ENCODE measurements at regions not wholly inside any gene's neighbourhood (a gene's known extent, or its start where the extent isn't known, plus 50 kb on each side); places are given as distances from the start of the nearest gene placed in this dataset.
"Not testable (repeated sequence)": the region's sequence is repeated elsewhere in the genome, so short reads cannot be mapped to it uniquely, and the experiment has no call there.

DNA sequence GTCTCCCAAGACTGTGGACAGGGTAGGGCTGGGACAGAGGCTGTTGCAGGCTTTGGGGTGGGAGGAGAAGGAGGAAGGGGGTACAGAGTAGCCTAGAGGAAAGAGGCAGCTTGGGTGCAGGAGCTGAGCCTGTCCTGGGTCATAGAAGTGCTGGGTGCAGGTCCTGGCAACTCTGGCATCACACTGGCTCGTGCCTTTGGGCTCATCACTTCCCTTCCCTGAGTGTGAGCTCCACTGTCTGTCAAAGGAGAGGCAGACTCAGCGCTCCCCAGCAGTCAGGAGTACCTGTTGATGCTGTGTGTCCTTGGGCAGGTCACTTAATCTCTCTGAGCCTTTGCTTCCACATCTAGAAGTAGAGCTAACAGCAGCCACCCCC, 157.1 kb downstream of the PTPRU start:
- ATAC-seq (no peak), DNase-seq (ENCODE audit: low spot score) (peak; percentile 14)

DNA sequence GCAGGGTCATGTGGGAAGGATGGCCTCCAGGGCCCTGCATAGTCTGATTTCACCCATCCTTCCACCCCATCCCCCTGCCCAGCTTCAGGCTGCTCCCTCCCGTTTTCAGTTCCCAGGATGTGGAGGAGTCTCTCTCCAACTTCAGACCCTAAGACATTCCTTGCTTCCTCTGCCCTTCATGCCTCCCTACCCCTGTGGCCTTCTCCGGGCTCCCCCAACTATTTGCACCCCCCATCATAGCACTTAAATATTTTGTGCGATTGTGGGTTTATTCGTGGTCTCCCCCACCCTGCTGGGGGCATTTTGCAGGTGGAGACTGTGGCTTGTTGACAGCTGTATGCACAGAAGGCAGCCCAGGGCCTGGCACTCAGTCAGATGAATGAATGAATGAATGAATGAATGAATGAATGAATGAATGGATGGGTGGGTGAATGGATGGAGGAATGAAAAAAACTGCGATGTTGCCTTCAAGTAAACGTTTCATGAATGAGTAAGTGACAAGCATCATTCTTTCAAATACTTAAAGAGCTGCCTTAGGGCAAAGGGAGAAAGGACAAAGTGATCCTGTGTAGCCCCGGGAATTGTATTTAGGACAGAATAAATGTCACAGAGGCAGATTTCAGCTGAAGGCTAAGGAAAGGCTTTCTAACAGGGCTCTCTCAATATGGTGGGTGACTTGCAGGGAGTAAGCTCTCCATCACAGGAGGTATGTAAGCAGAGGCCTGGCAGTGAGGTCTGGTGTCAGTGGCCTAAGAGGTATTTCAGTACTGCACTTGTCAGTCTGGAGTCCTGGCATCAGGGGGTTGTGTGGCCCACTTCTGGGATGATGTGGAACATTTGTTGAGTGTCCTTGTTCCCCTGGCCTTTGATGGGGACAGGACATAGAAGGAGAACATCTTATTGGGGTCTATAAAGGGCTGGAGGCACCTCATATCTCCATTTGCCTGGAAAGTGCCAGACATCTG, 156.4 kb downstream of the PTPRU start:
- ATAC-seq (no peak), DNase-seq (ENCODE audit: low spot score) (peak; percentile 18)

DNA sequence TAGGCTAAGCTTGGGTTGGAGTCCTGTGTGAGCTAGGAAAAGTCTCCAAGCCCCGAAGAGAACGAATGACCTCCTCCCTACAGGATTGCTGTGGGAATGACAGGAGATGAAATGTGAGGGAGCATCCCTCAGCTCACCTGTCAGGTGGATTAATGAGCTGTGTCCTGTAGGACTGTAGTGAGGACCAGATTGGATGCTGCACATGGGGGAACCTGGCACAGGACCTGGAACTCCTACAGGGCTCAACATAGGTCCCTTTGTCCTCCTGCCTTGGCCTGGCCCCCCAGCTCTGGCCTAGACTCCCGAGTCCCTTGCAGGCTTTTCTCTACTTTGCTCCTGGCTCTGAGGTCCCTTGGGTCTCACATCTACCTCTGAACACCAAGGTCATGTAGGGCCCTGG, 155.7 kb downstream of the PTPRU start:
- no peak for ATAC-seq
- peak; percentile 16 for DNase-seq (ENCODE audit: low spot score)

DNA sequence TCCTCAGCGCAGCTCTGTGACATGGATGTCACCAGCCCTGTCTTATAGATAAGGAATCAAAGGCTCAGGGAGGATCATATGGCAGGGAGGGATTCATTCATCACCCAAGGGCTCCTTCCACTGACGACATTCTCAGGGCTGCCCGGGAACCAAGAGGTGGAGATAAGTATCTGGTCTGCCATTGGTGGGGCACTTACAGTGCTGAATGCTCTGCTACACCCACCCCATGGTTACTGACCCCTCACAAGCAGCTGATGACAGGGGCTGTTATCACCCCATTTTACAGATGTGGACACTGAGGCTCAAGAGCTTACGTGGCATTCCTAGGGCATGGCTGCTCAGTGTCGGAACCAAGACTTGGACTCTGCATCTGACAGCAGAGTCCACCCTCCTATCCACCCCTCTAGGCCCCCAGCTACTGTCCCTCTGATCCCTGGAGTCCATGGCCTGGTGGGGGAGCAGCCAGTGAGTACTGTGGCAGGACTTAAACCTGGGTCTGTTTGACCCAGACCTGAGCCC, 155.1 kb downstream of the PTPRU start:
- peak; percentile 11 for DNase-seq (ENCODE audit: low spot score)

DNA sequence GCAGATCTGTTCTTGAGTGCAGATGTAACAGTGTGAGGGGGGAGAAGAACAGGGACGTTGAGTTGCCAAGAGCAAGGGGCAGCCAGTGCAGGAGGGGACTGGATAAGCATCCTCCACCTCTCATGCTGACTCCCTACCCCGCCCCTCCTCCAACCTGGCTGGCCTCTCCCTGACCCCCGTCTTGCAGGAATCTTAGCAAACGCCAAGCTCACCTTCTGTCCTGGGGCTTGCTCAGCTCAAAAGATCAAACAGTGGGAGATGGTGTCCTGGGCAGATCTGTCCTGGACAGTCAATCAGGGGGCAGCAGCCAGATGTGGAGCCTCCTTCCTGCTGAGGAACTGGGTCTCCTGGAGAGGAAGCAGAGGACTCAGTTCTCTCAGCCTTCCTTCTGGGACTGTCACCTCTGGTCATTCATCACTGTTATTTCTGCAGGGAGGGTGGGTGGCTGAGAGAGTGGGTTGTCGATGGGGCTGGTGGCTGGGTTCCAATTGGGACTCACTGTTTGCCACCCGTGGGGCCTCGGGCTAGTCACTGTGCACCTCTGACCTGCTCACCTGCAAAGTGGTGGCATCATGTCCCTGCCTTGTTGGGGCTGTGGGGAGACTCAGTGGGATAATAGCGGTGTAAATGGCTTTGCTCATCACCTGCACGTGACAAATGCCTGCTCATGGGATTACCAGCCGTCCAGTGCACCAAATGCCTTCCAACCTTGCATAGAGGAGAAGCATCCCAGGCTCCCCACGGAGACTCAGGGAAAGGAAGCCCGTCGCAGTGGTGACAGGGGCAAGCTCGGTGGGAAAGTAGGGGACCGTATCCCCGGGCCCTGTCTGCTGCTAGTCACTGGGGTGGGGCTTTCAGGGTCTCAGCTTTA, 154.4 kb downstream of the PTPRU start:
- DNase-seq (ENCODE audit: low spot score) (peak; percentile 35), ATAC-seq (no peak)

More for the DNA sequence above, 155.1 kb downstream of the PTPRU start:
- no peak for ATAC-seq

DNA sequence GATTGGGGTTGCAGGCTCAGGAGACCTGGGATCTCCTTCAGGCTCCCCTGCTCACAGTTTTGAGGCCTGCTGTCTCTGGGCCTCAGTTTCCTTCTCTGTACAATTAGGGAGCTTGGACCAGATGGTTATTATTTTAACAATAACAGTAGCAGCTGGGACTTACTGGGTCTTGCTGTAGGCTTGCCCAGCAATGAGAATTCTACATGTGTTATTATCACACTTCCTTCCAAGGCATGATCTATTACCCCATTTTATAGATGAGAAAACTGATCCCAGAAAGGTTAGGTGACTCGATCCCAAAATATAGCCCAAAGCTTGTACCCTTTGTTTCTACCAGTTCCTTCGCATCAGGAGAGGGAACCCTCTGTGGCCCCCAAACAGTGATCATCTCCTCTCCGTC, 153.8 kb downstream of the PTPRU start:
- DNase-seq (ENCODE audit: low spot score) (no peak), ATAC-seq (no peak)

DNA sequence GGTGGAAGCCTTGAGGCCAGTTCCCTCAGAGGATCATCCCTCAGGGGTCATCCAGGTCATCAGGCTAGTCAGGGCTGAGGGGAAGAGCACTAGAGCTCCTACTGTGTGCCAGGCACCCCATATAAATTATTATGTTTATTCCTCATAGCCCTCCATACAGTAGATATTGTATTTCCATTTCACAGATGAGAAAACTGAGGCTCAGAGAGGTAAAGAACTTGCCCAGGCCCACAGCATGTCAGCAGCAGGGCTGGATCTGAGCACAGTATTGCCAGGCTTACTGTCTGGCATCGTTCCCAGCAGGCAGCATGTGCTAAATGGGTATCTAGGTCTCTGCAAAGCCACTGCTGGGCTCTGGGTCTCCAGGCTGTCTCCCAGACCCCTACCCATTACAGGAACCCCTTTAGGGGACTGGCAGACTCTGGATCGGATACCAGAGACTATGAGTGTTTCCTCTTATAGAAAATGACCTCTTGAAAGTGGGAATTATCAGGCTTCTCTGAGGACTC, 153.3 kb downstream of the PTPRU start:
- DNase-seq (ENCODE audit: low spot score) (peak; percentile 31), ATAC-seq (no peak)

DNA sequence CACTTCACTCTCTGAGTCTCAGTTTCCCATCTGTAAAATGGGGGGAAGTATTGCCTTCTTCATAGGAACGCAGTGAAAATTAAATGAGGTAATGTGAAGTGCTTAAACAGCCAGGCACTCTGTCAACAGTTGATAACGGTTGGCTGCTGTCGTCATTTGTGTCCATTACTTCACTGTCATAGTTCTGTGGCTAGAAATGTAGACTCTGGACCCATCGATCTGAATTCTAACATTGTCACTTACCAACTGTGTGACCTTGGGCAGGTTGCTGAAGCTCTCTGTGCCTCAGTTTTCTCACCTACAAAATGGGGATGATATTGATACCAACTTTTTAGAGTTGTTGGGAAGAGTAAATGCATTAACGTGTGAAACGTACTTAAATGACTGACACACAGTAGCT, 152.6 kb downstream of the PTPRU start:
- DNase-seq (ENCODE audit: low spot score) (peak; percentile 4), ATAC-seq (no peak)

DNA sequence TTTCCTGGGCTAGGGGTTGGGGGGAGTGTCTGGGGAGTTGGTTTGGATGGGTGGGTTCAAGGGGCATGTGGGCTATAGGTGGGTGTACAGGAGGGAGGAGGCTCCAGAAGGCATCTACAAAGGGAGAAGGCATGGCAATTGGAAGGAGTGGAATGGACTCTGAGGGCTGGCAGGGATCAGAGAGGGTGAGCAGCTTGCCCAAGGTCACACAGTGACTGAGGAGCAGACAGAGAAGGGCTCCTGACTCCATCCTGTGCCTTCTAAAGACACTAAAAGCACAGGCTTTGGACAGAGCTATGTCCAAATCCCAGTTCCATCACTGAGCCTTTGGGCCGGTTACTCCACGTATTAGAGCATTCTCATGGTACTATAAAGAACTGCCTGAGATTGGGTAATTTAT, 151.8 kb downstream of the PTPRU start:
- peak; percentile 11 for DNase-seq (ENCODE audit: low spot score)
- no peak for ATAC-seq

DNA sequence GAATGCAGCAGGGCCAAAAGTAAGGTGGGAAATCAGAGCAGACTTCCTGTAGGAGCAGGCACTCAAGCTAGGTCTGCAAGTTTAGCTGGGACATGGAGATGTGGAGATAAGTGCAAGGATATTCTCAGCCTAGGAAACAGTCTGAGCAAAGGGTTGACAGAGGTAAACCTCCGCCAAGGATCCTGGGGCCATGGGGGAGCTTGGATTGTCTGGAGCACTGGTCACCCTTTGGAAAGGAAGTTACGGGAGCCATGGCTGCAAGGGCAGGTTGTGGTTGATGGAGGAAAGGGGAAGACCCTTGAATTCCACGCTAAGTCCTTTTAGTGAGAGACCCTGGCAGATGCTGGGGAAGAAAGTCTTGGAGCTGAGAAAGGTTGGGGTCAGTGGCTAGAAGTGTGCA, 150.9 kb downstream of the PTPRU start:
- DNase-seq (ENCODE audit: low spot score): peak; percentile 15
- ATAC-seq: no peak

DNA sequence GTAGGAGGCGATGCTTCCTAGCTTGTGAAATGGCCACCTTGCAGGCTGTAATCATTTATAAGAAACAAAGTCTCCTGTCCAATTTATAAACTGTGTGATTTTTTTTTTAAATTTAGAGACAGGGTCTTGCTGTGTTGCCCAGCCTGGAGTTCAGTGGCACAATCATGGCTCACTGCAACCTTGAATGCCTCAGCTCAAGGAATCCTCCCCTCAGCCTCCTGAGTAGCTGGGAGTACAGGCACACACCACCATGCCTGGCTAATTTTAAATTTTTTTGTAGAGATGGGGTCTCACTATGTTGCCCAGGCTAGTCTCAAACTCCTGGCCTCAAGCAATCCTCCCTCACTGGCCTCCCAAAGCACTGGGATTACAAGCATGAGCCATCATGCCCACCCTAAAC, 150.1 kb downstream of the PTPRU start:
- DNase-seq (ENCODE audit: low spot score); ATAC-seq: not testable (repeated sequence)

DNA sequence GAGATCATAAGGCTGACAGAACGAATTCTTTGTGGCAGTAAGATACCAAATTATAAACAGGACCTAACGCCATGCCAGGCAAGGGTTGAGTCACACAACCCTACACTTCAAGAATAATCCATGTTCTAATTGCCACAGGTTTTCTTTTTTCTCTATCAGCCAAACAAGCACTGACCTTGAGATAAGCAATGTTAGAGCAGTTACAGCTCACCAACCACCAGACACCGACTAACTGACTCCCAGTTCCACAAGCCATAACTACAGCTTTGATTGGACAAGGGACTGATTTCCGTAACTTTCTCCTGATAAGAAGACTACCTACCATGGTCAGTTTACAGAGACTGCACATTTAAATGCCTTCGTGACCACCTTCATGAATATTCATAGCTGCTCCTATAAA, 149.6 kb downstream of the PTPRU start:
- DNase-seq (ENCODE audit: low spot score) (no peak), ATAC-seq (no peak)

DNA sequence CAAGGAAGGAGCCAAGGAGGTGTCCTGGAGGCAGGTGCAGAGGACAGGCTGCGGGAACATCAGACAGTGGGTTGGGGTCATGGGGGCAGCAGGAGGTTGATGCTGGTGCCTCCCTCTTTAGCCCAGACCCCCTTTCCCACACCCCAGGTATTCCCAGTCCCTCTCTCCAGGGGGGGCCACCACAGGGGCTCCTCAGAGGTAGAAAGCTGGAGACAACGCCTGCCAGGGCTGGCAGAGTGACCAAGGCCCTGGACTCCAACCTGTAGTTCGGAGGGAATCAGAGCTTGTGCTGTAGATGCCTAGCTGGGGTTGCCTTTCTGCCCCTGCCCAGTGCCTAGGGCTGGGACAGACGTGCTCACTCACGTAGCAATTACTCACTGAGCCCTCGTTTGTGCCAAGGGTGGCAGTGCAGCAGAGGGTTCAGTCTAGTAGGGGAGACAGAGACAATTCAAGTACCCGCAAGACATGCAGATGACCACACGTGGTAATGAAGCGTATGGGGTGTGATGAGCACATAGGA, 148.2 kb downstream of the PTPRU start:
- ATAC-seq (no peak), DNase-seq (ENCODE audit: low spot score) (peak; percentile 24)

DNA sequence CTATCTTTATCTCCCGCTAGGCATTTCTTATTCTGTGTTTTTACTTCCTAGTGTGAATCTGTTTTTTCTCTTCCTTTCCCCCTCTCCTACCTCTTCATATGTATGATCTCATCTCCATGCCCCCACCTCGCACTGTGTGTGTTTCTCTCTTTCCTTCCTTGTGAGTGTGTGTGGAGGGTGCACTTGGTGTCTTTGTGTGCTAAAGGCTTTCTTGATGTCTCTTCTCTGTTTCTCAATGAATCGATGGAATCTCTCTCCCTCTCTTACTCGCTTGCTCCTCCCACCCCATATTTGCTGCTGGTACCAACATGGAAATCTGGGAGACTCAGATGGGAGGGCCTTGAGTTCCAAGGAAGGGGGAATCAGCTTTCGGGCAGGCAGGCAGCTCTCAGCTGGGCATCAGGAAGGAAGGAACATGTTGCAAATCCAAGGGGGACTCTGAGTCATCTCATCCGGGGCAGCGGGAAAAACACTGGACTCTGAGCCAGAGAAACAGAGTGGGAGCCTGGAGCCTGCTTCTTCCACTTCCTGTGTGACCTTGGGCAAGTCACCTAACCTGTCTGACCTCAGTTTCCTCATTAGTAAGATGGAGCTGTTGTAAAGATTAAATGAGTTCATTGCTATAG, 147.5 kb downstream of the PTPRU start:
- ATAC-seq: no peak

DNA sequence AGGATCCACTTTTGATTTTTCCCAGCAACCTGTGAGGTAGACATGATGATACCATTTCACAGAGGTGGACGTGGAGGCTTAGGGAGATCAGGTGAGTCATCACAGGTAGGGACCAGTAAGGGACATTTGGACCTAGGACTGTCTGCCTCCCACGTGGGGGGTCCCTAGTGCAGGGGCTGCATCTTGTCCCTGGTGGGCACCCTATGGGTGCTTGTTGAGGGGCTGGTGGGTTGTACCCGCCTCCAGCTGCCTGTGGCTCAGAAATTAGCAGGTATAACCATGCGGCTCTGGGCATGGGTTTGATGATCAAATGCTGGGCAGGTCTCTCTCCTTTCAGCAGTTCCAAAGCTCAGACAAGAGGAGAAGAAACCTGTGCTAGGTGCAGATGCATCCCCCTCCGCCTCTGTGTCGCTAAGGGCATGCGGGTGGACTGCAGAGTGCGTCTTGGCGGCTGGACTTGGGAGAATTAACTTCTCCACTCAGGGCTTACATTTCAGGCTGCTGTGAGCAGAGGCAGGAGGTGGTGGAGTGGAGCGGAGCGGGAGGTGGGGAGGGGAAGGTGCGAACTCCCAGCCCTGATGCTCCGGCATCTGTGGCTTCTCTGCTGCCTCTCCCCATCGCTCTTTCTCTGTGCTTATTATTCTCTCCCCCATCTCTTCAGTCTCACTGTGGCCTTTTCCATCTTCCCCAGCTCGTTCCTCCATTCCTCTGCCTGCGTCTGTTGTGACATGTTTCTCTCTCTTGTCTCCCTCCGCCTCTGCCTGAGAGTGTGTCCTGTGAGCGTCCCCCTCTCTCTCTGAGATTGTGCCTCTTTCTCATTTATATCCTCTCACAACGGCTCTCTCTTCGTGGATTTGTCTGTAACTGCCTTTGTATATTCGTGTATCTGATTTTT, 146.8 kb downstream of the PTPRU start:
- ATAC-seq (no peak), DNase-seq (ENCODE audit: low spot score) (peak; percentile 14)

More for the DNA sequence above, 147.5 kb downstream of the PTPRU start:
- DNase-seq (ENCODE audit: low spot score): peak; percentile 24

DNA sequence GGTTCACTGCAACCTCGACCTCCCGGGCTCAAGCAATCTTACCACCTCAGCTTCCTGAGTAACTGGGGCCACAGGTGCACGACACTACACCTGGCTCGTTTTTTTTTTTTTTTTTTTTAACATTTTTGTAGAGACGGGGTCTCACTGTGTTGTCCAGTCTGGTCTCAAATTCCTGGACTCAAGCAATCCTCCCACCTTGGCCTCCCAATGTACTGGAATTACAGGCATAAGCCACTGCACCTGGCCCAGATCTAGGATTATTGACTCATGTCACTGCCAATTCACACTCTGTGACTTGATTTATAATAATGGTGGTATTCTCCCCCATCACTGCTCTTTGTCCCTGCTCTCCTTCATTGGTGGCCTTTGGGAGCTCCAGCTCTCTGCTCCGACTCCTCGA, 145.1 kb downstream of the PTPRU start:
- peak; percentile 21 for DNase-seq (ENCODE audit: low spot score)
- ATAC-seq: no peak

DNA sequence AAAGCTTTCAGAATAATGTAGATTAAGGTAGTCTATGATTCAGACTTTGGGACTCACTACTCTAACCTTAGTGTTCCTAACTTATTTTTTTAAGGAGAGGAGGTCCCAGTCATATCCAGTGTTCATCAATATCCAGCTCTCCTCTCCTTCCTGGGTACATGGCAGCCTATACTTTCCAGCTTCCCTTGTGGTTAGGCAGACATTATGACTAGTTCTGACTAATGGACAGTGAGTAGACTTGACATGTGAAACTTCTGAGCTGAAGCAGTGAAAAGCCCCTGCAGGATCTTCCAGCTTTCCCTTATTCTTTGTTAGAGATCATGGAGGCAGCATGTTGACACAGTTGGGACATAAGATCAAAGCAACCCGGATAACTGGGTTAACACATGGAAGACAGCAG, 144.2 kb downstream of the PTPRU start:
- ATAC-seq: no peak
- DNase-seq (ENCODE audit: low spot score): no peak

DNA sequence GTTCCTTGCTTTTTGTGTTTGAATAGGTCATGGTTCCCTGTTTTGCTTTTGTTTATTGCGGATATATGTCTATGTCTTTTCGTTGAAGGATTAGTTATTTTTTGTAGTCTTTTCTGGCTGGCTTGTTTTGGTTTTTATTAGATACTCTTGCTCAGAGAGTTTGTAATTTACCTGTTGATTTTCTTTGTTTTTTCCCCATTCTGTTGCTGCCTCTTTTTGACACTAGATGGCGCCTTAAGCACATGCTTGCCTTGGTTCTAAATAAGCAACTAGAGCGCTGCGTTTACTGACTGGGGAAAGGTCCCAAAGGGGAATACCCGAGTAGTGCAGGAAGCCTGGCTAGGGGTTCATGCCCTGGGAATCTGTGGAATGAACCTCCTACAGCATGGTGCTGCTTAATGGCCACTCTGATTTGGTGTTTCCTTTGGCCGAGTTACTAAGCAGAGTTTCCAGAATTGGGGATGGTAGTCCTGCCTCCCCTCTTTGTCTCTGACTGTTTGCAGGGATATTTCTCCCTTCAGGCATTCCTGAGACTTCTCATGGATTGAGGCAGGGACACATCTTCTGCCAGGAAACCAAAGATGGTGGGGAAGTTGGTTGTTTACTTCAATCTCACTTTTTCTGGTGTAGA, 143.2 kb downstream of the PTPRU start:
- ATAC-seq (no peak), DNase-seq (ENCODE audit: low spot score) (peak; percentile 6)
